ENCODE measurements at regions not wholly inside any gene's neighbourhood (a gene's known extent, or its start where the extent isn't known, plus 50 kb on each side); places are given as distances from the start of the nearest gene placed in this dataset.
"Not testable (repeated sequence)": the region's sequence is repeated elsewhere in the genome, so short reads cannot be mapped to it uniquely, and the experiment has no call there.

GRCh38 chr18:33833842-33834241 is 255.8 kb downstream of the ASXL3 start:
- intact Hi-C loops (cut with DNase I) = no loop called here
- no peak for DNase-seq (ENCODE audit: low spot score)

GRCh38 chr18:33831424-33831823 is 253.4 kb downstream of the ASXL3 start:
- intact Hi-C loops (cut with DNase I) = no loop called here
- DNase-seq (ENCODE audit: low spot score) = no peak

- DNase-seq (ENCODE audit: low spot score) = no peak
- intact Hi-C loops (cut with DNase I) = no loop called here
Observed at GRCh38 chr18:33830213-33830612, 252.2 kb downstream of the ASXL3 start.

- no peak for DNase-seq (ENCODE audit: low spot score)
- intact Hi-C loops (cut with DNase I) = no loop called here
Observed at GRCh38 chr18:33828949-33829348, 250.9 kb downstream of the ASXL3 start.

- intact Hi-C loops (cut with DNase I) = no loop called here
Observed at GRCh38 chr18:33826151-33826550, 248.1 kb downstream of the ASXL3 start.

GRCh38 chr18:33821503-33821902 is 243.5 kb downstream of the ASXL3 start:
- intact Hi-C loops (cut with DNase I) = no loop called here
- no peak for DNase-seq (ENCODE audit: low spot score)

More at GRCh38 chr18:33826151-33826550, 248.1 kb downstream of the ASXL3 start:
- DNase-seq (ENCODE audit: low spot score) = no peak

GRCh38 chr18:33820517-33821371 is 242.7 kb downstream of the ASXL3 start:
- intact Hi-C loops (cut with DNase I) = no loop called here

GRCh38 chr18:33819692-33820343 is 241.8 kb downstream of the ASXL3 start:
- DNase-seq (ENCODE audit: low spot score); intact Hi-C loops (cut with DNase I): not testable (repeated sequence)

More at GRCh38 chr18:33820517-33821371, 242.7 kb downstream of the ASXL3 start:
- DNase-seq (ENCODE audit: low spot score) = no peak

GRCh38 chr18:33818145-33818544 is 240.1 kb downstream of the ASXL3 start:
- DNase-seq (ENCODE audit: low spot score) = no peak
- intact Hi-C loops (cut with DNase I) = no loop called here

GRCh38 chr18:33817096-33817495 is 239.1 kb downstream of the ASXL3 start:
- no peak for DNase-seq (ENCODE audit: low spot score)
- intact Hi-C loops (cut with DNase I) = no loop called here

- no peak for DNase-seq (ENCODE audit: low spot score)
- intact Hi-C loops (cut with DNase I) = no loop called here
Observed at GRCh38 chr18:33814546-33814945, 236.5 kb downstream of the ASXL3 start.

- DNase-seq (ENCODE audit: low spot score) = no peak
- intact Hi-C loops (cut with DNase I) = no loop called here
Observed at GRCh38 chr18:33812186-33812585, 234.2 kb downstream of the ASXL3 start.

GRCh38 chr18:33805592-33805991 is 227.6 kb downstream of the ASXL3 start:
- intact Hi-C loops (cut with DNase I) = no loop called here

GRCh38 chr18:33804258-33804657 is 226.2 kb downstream of the ASXL3 start:
- no peak for DNase-seq (ENCODE audit: low spot score)

More at GRCh38 chr18:33805592-33805991, 227.6 kb downstream of the ASXL3 start:
- DNase-seq (ENCODE audit: low spot score) = no peak

GRCh38 chr18:33803636-33804035 is 225.6 kb downstream of the ASXL3 start:
- DNase-seq (ENCODE audit: low spot score) = no peak
- intact Hi-C loops (cut with DNase I) = no loop called here

More at GRCh38 chr18:33804258-33804657, 226.2 kb downstream of the ASXL3 start:
- intact Hi-C loops (cut with DNase I) = no loop called here

GRCh38 chr18:33802955-33803354 is 224.9 kb downstream of the ASXL3 start:
- no peak for DNase-seq (ENCODE audit: low spot score)
- intact Hi-C loops (cut with DNase I) = no loop called here
